ENCODE measurements at regions not wholly inside any gene's neighbourhood (a gene's known extent, or its start where the extent isn't known, plus 50 kb on each side); places are given as distances from the start of the nearest gene placed in this dataset.
"Not testable (repeated sequence)": the region's sequence is repeated elsewhere in the genome, so short reads cannot be mapped to it uniquely, and the experiment has no call there.

DNA sequence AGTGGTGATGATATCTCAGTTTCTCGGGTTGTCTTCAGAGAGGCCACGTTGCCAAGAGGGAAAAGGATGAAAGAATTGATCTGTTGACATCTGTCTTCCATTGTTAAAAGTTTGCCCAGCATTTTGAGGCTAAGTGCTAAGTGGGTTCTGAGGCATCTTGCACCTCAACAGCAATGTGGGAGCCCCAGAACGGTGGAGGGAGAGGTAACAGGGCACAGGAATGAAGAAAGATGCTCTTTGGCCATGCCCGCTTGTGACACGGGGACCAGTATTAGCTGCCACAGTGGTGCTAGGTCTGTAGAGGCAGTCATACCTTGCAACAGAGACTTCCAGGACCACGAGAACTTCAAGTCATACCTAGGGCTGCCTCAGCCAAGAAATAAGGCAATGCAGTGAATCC is 106.6 kb upstream of the NUPR2 start:
- DNase-seq (ENCODE audit: low read depth, low spot score), result no peak

DNA sequence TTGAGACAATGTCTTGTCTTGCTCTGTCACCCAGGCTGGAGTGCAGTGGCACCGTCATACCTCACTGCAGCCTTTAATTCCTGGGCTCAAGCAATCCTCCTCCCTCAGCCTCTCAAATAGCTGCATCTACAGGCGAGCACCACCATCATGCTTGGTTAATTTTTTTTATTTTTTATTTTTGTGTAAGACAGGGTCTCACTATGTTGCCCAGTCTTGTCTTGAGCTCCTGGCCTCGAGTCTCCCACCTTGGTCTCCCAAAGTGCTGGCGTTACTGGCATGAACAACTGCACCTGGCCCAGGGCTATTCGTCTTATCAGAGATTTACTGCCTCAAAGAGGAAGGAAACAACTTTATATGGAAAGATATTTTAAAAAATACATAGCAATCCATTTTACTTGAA is 102.8 kb upstream of the NUPR2 start:
- no peak for DNase-seq (ENCODE audit: low read depth, low spot score)

DNA sequence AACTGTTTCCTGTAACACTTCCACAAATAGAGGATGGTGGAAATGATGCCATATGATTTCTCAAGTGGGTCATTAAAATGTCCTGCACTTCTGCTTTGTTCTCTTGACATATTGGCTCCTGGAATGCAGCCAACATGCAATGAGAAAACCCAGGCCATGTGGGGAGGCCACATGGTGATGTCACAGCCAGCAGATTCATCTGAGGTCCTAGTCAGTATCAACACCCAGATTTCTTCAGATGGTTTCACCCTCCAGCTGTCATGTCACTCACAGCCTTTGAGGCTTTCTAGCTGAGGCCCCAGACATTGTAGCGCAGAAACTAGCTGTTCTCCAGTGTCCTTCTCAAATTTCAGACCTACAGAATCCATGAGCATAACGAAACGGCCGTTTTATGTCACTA is 102.3 kb upstream of the NUPR2 start:
- no peak for DNase-seq (ENCODE audit: low read depth, low spot score)

DNA sequence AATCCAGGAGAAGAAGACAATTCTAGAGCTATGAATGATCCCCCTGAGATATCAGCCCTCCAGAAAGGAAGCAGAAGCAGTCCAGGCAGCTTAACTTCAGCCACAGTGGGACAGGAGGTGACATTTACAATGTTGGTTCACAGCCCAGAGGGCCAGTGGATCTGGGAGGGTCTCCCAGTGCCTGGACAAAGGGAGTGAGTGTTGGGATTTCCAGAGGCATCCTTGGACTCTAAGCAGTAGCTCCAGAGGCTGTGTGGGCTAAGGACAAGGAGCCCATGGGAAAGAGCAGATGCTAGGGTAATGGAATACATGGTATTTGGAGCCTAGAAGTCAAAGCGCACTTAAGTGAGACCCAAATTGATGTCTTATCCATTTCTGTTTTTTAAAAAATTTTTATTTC is 97.4 kb upstream of the NUPR2 start:
- DNase-seq (ENCODE audit: low read depth, low spot score), result no peak

DNA sequence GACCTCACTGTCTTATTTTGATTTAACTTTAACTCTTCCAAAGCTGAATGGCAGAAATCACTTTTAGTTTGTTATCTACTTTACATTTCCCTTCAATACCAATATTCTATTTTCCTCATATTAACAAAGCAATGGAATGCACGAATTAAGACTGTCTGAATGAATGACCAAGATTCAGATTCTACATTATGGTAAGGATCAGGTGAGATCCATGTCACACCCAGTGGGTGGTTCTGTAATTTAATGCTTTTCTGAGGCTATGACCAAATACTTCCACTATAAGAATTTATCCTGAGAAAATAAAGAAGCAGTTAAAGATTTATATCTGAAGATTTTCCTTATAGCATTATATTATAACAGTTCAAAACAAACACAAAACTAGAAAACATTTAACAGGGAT is 90.2 kb upstream of the NUPR2 start:
- DNase-seq (ENCODE audit: low read depth, low spot score), result no peak

DNA sequence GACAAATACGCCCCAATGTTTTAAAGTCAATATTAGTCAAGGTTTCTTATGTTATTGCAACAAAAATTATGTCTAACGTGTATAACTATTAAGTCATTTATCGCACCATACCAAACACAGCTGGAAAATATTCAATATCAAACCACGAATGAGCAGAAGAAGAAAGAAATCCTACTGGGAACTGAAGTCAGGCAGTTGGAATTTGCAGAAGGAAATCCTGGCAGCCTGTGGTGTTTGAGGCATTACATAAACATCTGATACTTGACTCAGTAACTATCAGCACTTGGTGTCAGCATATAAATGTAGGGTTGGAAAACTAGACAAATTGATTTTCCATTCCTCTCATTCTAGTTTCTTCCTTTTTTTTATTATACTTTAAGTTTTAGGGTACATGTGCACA is 83.4 kb upstream of the NUPR2 start:
- no peak for DNase-seq (ENCODE audit: low read depth, low spot score)

DNA sequence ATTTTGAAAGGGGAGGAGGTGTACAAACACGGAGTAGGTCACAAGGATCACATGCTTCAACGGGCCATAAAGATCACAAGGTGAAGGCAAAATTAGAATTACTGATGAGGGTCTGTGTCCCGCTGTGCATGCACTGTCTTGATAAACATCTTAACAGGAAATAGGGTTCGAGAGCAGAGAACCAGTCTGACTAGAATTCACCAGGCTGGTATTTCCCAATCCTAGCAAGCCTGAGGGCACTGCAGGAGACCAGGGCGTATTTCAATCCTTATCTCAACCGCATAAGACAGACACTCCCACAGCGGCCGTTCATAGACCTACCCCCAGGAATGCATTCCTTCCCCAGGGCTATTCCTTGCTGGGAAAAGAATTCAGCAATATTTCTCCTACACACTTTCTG is 80.0 kb upstream of the NUPR2 start:
- DNase-seq (ENCODE audit: low read depth, low spot score), result not testable (repeated sequence)

DNA sequence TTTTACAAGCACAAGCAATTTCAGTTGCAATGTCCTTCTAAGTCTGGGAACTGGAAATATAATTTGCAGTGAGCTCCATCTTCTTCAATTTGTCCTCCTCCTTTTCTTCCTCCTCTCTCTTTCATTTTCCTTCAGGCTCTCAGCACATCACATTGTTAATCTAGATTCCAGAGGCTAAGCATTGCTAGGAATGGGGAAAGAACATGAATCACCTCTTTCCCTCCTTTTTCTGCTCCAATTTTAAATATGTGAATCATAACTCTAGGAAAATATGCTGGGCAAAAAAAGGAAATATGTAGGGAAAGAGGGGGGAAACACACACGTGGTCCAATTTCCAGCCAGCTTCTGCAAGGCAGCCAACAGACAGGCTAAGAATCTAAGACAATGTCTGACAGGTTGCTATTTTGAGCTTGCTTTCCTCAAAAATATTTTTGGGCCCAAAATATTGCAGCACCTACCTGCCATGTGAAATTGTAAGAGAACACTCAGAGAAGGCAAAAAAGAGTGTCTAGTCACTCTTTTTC is 72.7 kb upstream of the NUPR2 start:
- DNase-seq (ENCODE audit: low read depth, low spot score), result no peak

DNA sequence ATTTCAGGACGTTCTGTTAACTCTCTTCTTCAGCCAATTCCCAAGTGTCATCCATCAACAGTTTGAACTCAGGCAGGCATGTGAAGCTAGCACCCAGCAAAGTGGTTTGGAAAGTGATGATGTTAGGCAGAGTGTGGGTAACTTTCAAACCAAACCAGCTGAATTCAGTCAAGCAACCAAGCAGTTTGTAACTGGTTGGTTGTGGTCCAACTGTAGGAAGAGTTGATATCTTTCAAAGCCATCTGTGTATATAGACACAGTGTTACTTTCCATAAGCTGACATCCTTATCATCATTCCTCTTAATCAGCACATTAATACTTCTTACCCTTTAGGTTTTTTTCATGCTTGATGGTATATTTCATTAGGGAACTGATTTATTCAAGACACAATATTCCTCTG is 72.2 kb upstream of the NUPR2 start:
- DNase-seq (ENCODE audit: low read depth, low spot score), result no peak

DNA sequence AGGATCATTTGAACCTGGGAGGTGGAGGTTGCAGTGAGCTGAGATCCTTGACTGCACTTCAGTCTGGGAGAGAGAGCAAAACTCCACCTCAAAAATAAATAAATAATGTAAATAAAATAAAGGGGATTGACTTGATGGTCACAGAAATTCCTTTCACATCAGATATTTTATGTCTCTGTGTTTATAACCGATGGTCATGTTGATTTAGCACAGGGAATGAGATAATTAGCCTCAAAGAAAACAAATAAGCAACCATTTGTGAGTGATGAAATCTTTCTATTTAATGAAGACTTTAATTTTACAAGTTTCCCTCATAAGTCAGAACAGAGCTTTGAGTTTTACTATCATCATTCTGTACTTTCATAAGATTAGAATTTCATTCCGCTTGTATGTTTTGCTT is 64.8 kb upstream of the NUPR2 start:
- DNase-seq (ENCODE audit: low read depth, low spot score), result no peak

DNA sequence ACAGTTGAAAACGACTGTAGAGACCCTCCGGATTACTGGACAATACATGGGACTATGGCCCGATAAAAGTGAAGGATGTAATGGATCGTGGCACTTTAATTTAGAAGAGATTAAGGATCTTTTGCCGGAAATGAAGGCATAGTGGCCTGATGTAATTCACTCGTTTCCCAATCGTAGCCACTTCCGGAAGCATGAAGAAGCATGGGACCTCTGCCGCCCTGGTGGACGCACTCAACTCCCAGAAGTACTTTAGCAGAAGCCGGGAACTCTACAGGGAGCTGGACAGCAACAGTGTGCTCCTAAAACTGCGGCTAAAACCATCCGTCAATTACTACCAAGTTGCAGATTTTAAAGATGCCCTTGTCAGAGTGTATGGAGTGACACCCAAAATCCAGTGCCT is 59.6 kb upstream of the NUPR2 start:
- no peak for DNase-seq (ENCODE audit: low read depth, low spot score)

DNA sequence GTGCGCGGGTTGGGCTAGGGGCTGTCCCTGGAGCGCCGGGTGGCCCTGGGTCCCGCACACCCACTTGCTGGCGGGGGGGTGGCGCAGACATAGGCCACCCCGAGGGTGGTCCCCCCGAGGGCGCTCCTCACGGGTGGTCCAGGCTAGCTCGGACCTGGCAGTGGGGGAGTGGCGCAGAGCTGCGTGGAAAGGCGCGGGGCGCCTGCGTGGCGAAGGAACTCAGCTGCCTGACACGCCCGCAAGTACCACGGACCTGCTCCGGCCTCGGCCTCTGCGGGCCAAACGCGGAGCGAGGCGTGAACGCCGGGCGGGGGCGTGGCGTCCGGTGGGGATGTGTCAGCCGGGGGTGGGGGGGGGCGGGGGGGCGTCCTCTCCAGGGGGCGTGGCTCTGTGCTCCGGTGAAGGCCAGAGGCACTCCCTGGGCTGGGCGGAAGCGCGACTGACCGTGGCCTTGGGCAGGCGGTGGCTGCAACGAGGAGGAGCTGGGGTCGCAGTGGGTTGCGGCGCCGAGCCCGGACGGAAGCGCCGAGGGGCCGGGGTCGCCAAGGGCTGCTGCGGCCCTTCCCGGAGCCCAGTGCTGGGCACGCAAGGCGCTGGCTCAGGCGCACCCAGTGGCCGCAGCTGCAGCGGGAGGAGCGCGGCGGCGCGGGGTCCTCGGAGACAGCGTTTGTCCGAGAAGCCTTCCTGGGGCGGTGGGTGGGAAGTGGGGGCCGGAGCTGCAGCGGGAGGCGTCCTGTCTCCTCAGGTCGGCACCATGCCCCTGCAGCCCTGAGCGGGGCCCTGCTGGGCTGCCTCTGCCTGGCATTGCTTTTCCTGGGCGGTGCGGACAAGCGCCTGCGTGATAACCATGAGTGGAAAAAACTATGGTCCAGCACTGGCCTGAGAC is 58.9 kb upstream of the NUPR2 start:
- no peak for DNase-seq (ENCODE audit: low read depth, low spot score)

DNA sequence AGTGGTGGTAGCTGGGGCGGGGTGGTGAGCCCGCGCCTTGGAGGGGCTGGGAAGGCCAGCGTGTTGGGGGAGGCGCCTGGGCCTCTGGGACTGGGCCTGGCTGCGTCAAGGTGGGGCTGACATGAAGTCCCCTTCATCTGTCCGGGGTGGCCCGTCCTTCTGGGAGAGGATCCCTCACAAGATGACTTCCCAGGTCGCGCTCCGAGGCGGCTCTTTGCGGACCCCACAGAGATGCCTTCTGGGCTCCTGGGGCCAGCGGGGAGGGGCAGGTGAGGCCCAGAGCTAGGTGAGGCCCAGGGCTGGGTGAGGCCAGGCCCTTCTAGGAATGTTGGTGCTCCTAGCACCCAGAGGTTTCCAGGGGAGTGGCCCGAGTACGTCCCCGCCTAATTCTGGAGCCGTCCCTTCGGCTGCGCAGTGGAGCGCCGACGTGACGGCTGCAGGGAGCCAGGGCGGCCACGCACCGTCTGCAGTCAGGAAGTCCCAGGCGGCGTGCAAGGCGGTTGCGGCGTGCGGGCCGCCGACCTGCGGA is 58.2 kb upstream of the NUPR2 start:
- no peak for DNase-seq (ENCODE audit: low read depth, low spot score)
